HEK293 (cell line): ENCODE measurements at regions not wholly inside any gene's neighbourhood (a gene's known extent, or its start where the extent isn't known, plus 50 kb on each side); places are given as distances from the start of the nearest gene placed in this dataset.

Source experiments
- YY1 ChIP-seq: fragments of 450-650 bp; formaldehyde crosslinking; IDR thresholded peaks from 2 replicates; pipeline ENCODE4 v1.5.1; 2018; ENCODE audit warnings: missing biosample characterization, missing genetic modification characterization
- ZNF121 ChIP-seq: fragments of 450-650 bp; formaldehyde crosslinking; IDR thresholded peaks from 2 replicates; pipeline ENCODE4 v1.5.1; 2016; ENCODE audit warnings: missing biosample characterization, missing genetic modification characterization
- ZNF19 ChIP-seq: fragments of 450-650 bp; formaldehyde crosslinking; IDR thresholded peaks from 2 replicates; pipeline ENCODE4; 2016; ENCODE audit warnings: missing biosample characterization, missing genetic modification characterization, low read depth
- ZNF37A ChIP-seq: fragments of 450-650 bp; IDR thresholded peaks from 2 replicates; pipeline ENCODE4 v1.5.1; 2018; ENCODE audit warnings: missing biosample characterization, missing genetic modification characterization
- ZNF416 ChIP-seq: fragments of 450-650 bp; formaldehyde crosslinking; IDR thresholded peaks from 2 replicates; pipeline ENCODE4 v1.5.1; 2016; ENCODE audit warnings: missing biosample characterization, missing genetic modification characterization
- ZNF433 ChIP-seq: fragments of 450-650 bp; formaldehyde crosslinking; IDR thresholded peaks from 2 replicates; pipeline ENCODE4 v1.5.1; 2016; ENCODE audit warnings: missing biosample characterization, missing genetic modification characterization, low read depth
- ZNF501 ChIP-seq: fragments of 450-650 bp; formaldehyde crosslinking; IDR thresholded peaks from 2 replicates; pipeline ENCODE4 v1.5.1; 2016; ENCODE audit warnings: missing biosample characterization, missing genetic modification characterization
- ZNF707 ChIP-seq: fragments of 450-650 bp; formaldehyde crosslinking; IDR thresholded peaks from 2 replicates; pipeline ENCODE4 v1.5.1; 2016; ENCODE audit warnings: missing biosample characterization, missing genetic modification characterization
- TF ChIP-seq, protein P1 (sequence below): fragments of 450-650 bp; formaldehyde crosslinking; IDR thresholded peaks from 2 replicates; pipeline ENCODE4 v1.5.1; 2016; ENCODE audit warnings: missing biosample characterization, missing genetic modification characterization
- TF ChIP-seq, protein P2 (sequence below): fragments of 450-650 bp; formaldehyde crosslinking; IDR thresholded peaks from 2 replicates; pipeline ENCODE4 v1.5.1; 2016; ENCODE audit warnings: missing biosample characterization, missing genetic modification characterization
- TF ChIP-seq, protein P3 (sequence below): sonication (generic); formaldehyde crosslinking; IDR thresholded peaks from 2 replicates; pipeline ENCODE4 v1.8.1; 2022; ENCODE audit warnings: mild to moderate bottlenecking, moderate library complexity, missing genetic modification reagents
- TF ChIP-seq, protein P4 (sequence below): fragments of 450-650 bp; formaldehyde crosslinking; IDR thresholded peaks from 2 replicates; pipeline ENCODE4 v1.5.1; 2016; ENCODE audit warnings: missing biosample characterization, missing genetic modification characterization
- TF ChIP-seq, protein P5 (sequence below): fragments of 450-650 bp; formaldehyde crosslinking; IDR thresholded peaks from 2 replicates; pipeline ENCODE4 v1.5.1; 2016; ENCODE audit warnings: missing biosample characterization, missing genetic modification characterization
- TF ChIP-seq, protein P6 (sequence below): fragments of 450-650 bp; IDR thresholded peaks from 2 replicates; pipeline ENCODE4 v1.5.1; 2018; ENCODE audit warnings: missing biosample characterization, mild to moderate bottlenecking, missing genetic modification characterization

DNA sequence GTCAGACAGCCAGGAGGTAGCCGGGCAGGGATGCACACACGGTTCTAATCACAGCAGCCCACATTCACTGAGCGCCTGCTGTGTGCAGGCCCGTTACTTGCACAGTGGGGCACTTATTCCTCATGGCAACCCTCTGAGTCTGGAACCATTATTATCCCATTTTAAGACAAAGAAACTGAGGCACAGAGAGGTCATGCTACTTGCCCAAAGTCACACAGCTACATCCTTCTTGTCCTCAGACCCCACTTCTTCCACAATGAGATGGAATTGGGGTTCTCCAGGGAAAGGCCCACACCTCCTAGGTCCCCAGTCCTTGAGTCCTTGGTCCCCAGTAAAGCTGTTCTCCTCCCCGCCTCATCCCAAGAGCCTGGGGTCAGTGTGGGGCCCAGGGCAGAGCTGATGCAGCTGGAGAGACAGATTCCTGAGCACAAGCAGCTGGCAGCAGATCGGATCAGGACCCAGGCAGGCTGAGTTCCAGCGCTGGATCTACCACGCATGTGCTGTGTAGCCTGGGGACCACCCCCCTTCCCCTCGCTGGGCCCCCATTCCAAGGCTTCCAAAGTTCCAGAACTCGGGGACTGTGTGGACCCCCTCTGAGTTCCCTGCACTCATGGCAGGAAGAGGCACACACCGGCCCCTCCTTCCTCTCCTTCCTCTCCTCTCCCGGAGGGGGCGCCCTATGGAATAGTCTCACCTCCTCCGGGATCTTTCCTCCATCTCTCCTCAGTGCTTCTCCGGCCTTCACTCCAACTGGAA, 393.4 kb downstream of the MATN1 start:
- TF ChIP-seq ZNF501 (tag by site-specific recombination): no peak
- TF ChIP-seq, protein P1, sequence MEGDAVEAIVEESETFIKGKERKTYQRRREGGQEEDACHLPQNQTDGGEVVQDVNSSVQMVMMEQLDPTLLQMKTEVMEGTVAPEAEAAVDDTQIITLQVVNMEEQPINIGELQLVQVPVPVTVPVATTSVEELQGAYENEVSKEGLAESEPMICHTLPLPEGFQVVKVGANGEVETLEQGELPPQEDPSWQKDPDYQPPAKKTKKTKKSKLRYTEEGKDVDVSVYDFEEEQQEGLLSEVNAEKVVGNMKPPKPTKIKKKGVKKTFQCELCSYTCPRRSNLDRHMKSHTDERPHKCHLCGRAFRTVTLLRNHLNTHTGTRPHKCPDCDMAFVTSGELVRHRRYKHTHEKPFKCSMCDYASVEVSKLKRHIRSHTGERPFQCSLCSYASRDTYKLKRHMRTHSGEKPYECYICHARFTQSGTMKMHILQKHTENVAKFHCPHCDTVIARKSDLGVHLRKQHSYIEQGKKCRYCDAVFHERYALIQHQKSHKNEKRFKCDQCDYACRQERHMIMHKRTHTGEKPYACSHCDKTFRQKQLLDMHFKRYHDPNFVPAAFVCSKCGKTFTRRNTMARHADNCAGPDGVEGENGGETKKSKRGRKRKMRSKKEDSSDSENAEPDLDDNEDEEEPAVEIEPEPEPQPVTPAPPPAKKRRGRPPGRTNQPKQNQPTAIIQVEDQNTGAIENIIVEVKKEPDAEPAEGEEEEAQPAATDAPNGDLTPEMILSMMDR (tag by site-specific recombination): no peak
- TF ChIP-seq YY1 (tag by site-specific recombination): no peak
- TF ChIP-seq, protein P2, sequence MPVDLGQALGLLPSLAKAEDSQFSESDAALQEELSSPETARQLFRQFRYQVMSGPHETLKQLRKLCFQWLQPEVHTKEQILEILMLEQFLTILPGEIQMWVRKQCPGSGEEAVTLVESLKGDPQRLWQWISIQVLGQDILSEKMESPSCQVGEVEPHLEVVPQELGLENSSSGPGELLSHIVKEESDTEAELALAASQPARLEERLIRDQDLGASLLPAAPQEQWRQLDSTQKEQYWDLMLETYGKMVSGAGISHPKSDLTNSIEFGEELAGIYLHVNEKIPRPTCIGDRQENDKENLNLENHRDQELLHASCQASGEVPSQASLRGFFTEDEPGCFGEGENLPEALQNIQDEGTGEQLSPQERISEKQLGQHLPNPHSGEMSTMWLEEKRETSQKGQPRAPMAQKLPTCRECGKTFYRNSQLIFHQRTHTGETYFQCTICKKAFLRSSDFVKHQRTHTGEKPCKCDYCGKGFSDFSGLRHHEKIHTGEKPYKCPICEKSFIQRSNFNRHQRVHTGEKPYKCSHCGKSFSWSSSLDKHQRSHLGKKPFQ (tag by site-specific recombination): no peak
- no peak for TF ChIP-seq ZNF707 (tag by site-specific recombination)
- TF ChIP-seq ZNF121 (tag by site-specific recombination): no peak
- no peak for TF ChIP-seq ZNF433 (tag by site-specific recombination)
- TF ChIP-seq ZNF416: no peak
- TF ChIP-seq ZNF19 (tag by site-specific recombination): no peak
- TF ChIP-seq, protein P3, sequence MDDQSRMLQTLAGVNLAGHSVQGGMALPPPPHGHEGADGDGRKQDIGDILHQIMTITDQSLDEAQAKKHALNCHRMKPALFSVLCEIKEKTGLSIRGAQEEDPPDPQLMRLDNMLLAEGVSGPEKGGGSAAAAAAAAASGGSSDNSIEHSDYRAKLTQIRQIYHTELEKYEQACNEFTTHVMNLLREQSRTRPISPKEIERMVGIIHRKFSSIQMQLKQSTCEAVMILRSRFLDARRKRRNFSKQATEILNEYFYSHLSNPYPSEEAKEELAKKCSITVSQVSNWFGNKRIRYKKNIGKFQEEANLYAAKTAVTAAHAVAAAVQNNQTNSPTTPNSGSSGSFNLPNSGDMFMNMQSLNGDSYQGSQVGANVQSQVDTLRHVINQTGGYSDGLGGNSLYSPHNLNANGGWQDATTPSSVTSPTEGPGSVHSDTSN (CRISPR knock-in tag): no peak
- TF ChIP-seq ZNF37A (tag by site-specific recombination): no peak
- TF ChIP-seq, protein P4, sequence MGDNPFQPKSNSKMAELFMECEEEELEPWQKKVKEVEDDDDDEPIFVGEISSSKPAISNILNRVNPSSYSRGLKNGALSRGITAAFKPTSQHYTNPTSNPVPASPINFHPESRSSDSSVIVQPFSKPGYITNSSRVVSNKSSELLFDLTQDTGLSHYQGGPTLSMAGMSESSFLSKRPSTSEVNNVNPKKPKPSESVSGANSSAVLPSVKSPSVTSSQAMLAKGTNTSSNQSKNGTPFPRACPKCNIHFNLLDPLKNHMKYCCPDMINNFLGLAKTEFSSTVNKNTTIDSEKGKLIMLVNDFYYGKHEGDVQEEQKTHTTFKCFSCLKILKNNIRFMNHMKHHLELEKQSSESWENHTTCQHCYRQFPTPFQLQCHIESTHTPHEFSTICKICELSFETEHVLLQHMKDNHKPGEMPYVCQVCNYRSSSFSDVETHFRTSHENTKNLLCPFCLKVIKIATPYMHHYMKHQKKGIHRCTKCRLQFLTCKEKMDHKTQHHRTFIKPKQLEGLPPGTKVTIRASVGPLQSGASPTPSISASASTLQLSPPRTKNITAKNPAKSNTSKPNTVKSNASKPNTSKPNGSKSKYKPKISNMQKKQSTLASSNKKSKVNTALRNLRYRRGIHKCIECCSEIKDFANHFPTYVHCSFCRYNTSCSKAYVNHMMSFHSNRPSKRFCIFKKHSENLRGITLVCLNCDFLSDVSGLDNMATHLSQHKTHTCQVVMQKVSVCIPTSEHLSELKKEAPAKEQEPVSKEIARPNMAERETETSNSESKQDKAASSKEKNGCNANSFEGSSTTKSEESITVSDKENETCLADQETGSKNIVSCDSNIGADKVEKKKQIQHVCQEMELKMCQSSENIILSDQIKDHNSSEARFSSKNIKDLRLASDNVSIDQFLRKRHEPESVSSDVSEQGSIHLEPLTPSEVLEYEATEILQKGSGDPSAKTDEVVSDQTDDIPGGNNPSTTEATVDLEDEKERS (tag by site-specific recombination): no peak
- TF ChIP-seq, protein P5, sequence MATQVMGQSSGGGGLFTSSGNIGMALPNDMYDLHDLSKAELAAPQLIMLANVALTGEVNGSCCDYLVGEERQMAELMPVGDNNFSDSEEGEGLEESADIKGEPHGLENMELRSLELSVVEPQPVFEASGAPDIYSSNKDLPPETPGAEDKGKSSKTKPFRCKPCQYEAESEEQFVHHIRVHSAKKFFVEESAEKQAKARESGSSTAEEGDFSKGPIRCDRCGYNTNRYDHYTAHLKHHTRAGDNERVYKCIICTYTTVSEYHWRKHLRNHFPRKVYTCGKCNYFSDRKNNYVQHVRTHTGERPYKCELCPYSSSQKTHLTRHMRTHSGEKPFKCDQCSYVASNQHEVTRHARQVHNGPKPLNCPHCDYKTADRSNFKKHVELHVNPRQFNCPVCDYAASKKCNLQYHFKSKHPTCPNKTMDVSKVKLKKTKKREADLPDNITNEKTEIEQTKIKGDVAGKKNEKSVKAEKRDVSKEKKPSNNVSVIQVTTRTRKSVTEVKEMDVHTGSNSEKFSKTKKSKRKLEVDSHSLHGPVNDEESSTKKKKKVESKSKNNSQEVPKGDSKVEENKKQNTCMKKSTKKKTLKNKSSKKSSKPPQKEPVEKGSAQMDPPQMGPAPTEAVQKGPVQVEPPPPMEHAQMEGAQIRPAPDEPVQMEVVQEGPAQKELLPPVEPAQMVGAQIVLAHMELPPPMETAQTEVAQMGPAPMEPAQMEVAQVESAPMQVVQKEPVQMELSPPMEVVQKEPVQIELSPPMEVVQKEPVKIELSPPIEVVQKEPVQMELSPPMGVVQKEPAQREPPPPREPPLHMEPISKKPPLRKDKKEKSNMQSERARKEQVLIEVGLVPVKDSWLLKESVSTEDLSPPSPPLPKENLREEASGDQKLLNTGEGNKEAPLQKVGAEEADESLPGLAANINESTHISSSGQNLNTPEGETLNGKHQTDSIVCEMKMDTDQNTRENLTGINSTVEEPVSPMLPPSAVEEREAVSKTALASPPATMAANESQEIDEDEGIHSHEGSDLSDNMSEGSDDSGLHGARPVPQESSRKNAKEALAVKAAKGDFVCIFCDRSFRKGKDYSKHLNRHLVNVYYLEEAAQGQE (tag by site-specific recombination): no peak
- TF ChIP-seq, protein P6, sequence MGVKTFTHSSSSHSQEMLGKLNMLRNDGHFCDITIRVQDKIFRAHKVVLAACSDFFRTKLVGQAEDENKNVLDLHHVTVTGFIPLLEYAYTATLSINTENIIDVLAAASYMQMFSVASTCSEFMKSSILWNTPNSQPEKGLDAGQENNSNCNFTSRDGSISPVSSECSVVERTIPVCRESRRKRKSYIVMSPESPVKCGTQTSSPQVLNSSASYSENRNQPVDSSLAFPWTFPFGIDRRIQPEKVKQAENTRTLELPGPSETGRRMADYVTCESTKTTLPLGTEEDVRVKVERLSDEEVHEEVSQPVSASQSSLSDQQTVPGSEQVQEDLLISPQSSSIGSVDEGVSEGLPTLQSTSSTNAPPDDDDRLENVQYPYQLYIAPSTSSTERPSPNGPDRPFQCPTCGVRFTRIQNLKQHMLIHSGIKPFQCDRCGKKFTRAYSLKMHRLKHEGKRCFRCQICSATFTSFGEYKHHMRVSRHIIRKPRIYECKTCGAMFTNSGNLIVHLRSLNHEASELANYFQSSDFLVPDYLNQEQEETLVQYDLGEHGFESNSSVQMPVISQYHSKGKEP: no peak
